Hepatocyte (in vitro differentiated cells): ENCODE measurements at regions not wholly inside any gene's neighbourhood (a gene's known extent, or its start where the extent isn't known, plus 50 kb on each side); places are given as distances from the start of the nearest gene placed in this dataset.

Source experiments
- DNase-seq: peaks from one replicate; pipeline ENCODE4 v3.0.0-alpha.2; 2016; ENCODE audit warnings: low spot score
- H2AFZ ChIP-seq: fragments of 200-600 bp; sonication (generic); 2 replicates; pipeline ENCODE4 v1.6.0; 2016; ENCODE audit warnings: antibody characterized with exemption, mild to moderate bottlenecking
- H3K27ac ChIP-seq: fragments of 200-600 bp; sonication (generic); 2 replicates; pipeline ENCODE4 v1.5.1; 2016; ENCODE audit warnings: mild to moderate bottlenecking
- H3K27me3 ChIP-seq: fragments of 200-600 bp; sonication (generic); 2 replicates; pipeline ENCODE4 v1.6.1; 2016
- H3K36me3 ChIP-seq: fragments of 200-600 bp; sonication (generic); replicated peaks from 2 replicates; pipeline ENCODE4 v1.5.1; 2016; ENCODE audit warnings: low read depth; ENCODE audit not compliant: insufficient read depth
- H3K4me1 ChIP-seq: fragments of 200-600 bp; sonication (generic); 2 replicates; pipeline ENCODE4 v1.5.1; 2016; ENCODE audit warnings: mild to moderate bottlenecking, moderate library complexity; ENCODE audit not compliant: insufficient read depth
- H3K4me2 ChIP-seq: fragments of 200-600 bp; sonication (generic); 2 replicates; pipeline ENCODE4 v1.6.0; 2016
- H3K4me3 ChIP-seq: fragments of 200-600 bp; sonication (generic); 2 replicates; pipeline ENCODE4 v1.5.1; 2016; ENCODE audit warnings: mild to moderate bottlenecking
- H3K79me2 ChIP-seq: fragments of 200-600 bp; sonication (generic); 2 replicates; pipeline ENCODE4 v1.6.0; 2017; ENCODE audit warnings: mild to moderate bottlenecking
- H3K9me2 ChIP-seq: fragments of 200-600 bp; sonication (generic); replicated peaks from 2 replicates; pipeline ENCODE4 v1.6.0; 2017; ENCODE audit warnings: mild to moderate bottlenecking; ENCODE audit not compliant: insufficient read depth
- H3K9me3 ChIP-seq: fragments of 200-600 bp; sonication (generic); 2 replicates; pipeline ENCODE4 v1.5.1; 2016; ENCODE audit warnings: low read depth, mild to moderate bottlenecking
- H4K20me1 ChIP-seq: fragments of 200-600 bp; sonication (generic); 2 replicates; pipeline ENCODE4 v1.6.0; 2016; ENCODE audit warnings: mild to moderate bottlenecking; ENCODE audit not compliant: insufficient read depth, poor library complexity, severe bottlenecking
- CTCF ChIP-seq: fragments of 200-600 bp; sonication (generic); IDR thresholded peaks from 2 replicates; pipeline ENCODE4 v1.5.1; 2016; ENCODE audit warnings: antibody characterized with exemption, mild to moderate bottlenecking; ENCODE audit not compliant: poor library complexity
- EZH2 ChIP-seq: fragments of 200-600 bp; sonication (generic); IDR thresholded peaks from 2 replicates; pipeline ENCODE4 v1.6.1; 2016; ENCODE audit warnings: antibody characterized with exemption, mild to moderate bottlenecking, borderline replicate concordance
- EZH2phosphoT487 ChIP-seq: fragments of 200-600 bp; sonication (generic); IDR thresholded peaks from one replicate; pipeline ENCODE4 v1.6.1; 2018; ENCODE audit warnings: antibody characterized with exemption, mild to moderate bottlenecking, low read depth, moderate library complexity; ENCODE audit not compliant: unreplicated experiment, severe bottlenecking
- WGBS: methylation state at CpG from one replicate; pipeline ENCODE4 v1.1.6; 2016; ENCODE audit warnings: low lambda C conversion rate; ENCODE audit errors: missing lambda C conversion rate; 5-methylcytosine and 5-hydroxymethylcytosine counted together

GRCh38 chr13:72199640-72200039, 332.6 kb upstream of the DACH1 start:
- 46% methylated on average over 2 of the region's 2 CpGs for WGBS

DNA sequence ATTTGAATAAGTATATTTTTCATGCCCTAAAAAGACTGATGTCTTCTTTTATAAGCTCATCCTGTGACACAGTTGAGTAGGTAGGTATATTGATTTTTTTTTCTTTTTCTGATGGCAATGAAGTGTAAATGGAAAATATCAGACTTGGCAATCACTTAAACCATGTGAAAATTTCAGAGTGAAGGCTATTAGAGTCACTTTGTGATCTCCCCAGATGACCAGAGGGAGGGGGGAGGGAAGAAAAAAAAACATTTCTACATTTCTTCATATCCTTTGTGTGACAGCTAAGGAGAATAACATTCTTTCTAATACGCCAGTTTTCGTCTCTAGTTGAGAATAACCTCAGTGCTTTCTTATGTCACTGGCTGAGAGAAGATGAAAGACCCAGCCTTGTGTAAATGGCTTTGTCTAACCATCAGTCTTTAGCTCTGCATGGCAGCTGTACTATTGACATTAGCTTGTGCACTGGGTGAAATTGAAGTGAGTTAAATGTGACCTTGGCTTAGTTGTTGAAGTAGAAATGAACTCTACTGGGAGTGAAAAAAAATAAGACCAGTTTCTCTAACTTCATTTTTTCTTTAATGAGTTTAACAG, 332.1 kb upstream of the DACH1 start:
- no peaks in the 10 kb centered on the region for H4K20me1 ChIP-seq
- H3K4me3 ChIP-seq = no peak overlapping the region
- WGBS = 47% methylated on average over 2 of the region's 2 CpGs
- H2AFZ ChIP-seq = no peak overlapping the region
- no peaks in the 10 kb centered on the region for H3K79me2 ChIP-seq
- H3K9me2 ChIP-seq = no peaks in the 10 kb centered on the region
- no peak for DNase-seq
- TF ChIP-seq CTCF (no peak), EZH2phosphoT487 (no peak), EZH2 (no peak)
- H3K27me3 ChIP-seq = no peaks in the 10 kb centered on the region
- H3K9me3 ChIP-seq = no peaks in the 10 kb centered on the region
- H3K36me3 ChIP-seq = no peaks in the 10 kb centered on the region
- H3K4me1 ChIP-seq = peaks cover 7% of the 10 kb centered on the region
- H3K27ac ChIP-seq = no peak overlapping the region
- no peak overlapping the region for H3K4me2 ChIP-seq

More at GRCh38 chr13:72199640-72200039, 332.6 kb upstream of the DACH1 start:
- no peak for DNase-seq
- no peaks in the 10 kb centered on the region for H3K9me2 ChIP-seq
- no peaks in the 10 kb centered on the region for H3K36me3 ChIP-seq
- H3K27me3 ChIP-seq = no peaks in the 10 kb centered on the region
- no peaks in the 10 kb centered on the region for H3K9me3 ChIP-seq
- H3K4me2 ChIP-seq = no peak overlapping the region
- no peaks in the 10 kb centered on the region for H3K79me2 ChIP-seq
- peaks cover 2% of the 10 kb centered on the region for H3K4me1 ChIP-seq
- no peaks in the 10 kb centered on the region for H4K20me1 ChIP-seq
- H3K27ac ChIP-seq = no peak overlapping the region
- no peak overlapping the region for H3K4me3 ChIP-seq
- TF ChIP-seq CTCF = no peak
- no peak for TF ChIP-seq EZH2phosphoT487
- no peak for TF ChIP-seq EZH2
- H2AFZ ChIP-seq = no peak overlapping the region

DNA sequence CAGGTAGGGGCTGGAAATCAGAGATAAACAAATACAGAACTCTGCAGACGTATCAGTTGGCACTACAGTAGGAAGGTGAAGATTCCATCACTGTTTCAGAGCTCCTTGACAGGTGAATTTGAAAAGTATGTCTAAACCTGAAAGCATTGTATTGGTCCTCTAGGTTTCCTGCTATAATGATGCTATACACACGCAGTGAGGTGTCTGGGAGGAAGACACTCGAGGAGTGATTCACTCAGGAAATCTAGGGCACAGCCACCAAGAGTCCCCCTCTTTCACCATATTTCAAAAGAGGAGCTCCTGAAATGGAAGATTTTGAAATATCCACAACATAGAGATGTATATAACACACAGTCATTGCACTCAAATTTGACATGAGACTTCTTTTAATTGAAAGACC, 331.0 kb upstream of the DACH1 start:
- TF ChIP-seq EZH2 (no peak), CTCF (no peak), EZH2phosphoT487 (no peak)
- Histone ChIP-seq H3K4me2 (no peak overlapping the region), H3K27ac (no peak overlapping the region), H3K9me3 (no peaks in the 10 kb centered on the region), H4K20me1 (no peaks in the 10 kb centered on the region), H3K27me3 (no peaks in the 10 kb centered on the region), H2AFZ (no peak overlapping the region), H3K79me2 (no peaks in the 10 kb centered on the region), H3K36me3 (no peaks in the 10 kb centered on the region), H3K4me3 (no peak overlapping the region), H3K4me1 (peaks cover 7% of the 10 kb centered on the region), H3K9me2 (no peaks in the 10 kb centered on the region)
- WGBS = 92% methylated on average over 3 of the region's 3 CpGs
- no peak for DNase-seq
